A549 (cell line): ENCODE measurements at regions not wholly inside any gene's neighbourhood (a gene's known extent, or its start where the extent isn't known, plus 50 kb on each side); places are given as distances from the start of the nearest gene placed in this dataset.

Experiments
- ATAC-seq, 2 experiments: fragments of 200-7000 bp in 1 of 2; fragments of >200 bp in 1 of 2; cut with Nextera tagmentation in 1 of 2; cut with Tn5 transposase in 1 of 2; 3 replicates each; pipeline versions ENCODE4 v1.8.0 to v1.9.1; 2018 to 2020; ENCODE audit warnings: mild to moderate bottlenecking in 1 of 2, moderate library complexity in 1 of 2
- CTCF ChIA-PET: fragments of 300-600 bp; sonication (Branson Sonifier 250); formaldehyde crosslinking; extraction: SDS; loops from one replicate; lab custom pipeline; 2021; ENCODE audit warnings: antibody characterized with exemption, inconsistent platforms; lab: Yijun Ruan, JAX
- POLR2A ChIA-PET: fragments of 350-600 bp; formaldehyde crosslinking; extraction: SDS; loops from one replicate; lab custom pipeline; 2021; ENCODE audit warnings: antibody characterized with exemption, inconsistent platforms; lab: Yijun Ruan, JAX
- DNase-seq, 2 experiments: peaks; one replicate each; pipeline versions ENCODE4 v3.0.0 to v3.0.0-alpha.2; 2011 to 2016; ENCODE audit warnings: low read depth in 1 of 2, low spot score in 1 of 2
- FAIRE-seq: peaks from 2 replicates; lab custom pipeline; 2011; peaks lifted over from hg19 to GRCh38; lab: Jason Lieb, UNC
- H3K27ac ChIP-seq, 2 experiments: fragments of >200 bp; sonication (Bioruptor Twin); formaldehyde crosslinking; 3 replicates each; pipeline ENCODE4 v1.5.1; 2016 to 2017
- H3K4me1 ChIP-seq: fragments of >200 bp; sonication (Bioruptor Twin); formaldehyde crosslinking; 3 replicates; pipeline ENCODE4 v1.6.1; 2016
- H3K4me2 ChIP-seq: fragments of >200 bp; sonication (Bioruptor Twin); formaldehyde crosslinking; 3 replicates; pipeline ENCODE4 v1.6.1; 2016
- H3K4me3 ChIP-seq: fragments of >200 bp; sonication (Bioruptor Twin); formaldehyde crosslinking; 3 replicates; pipeline ENCODE4 v1.5.1; 2016
- H3K9me3 ChIP-seq: fragments of >200 bp; sonication (Bioruptor Twin); formaldehyde crosslinking; 3 replicates; pipeline ENCODE4 v1.6.1; 2016
- ATOH8 ChIP-seq: fragments of 250-450 bp; sonication (Bioruptor Pico); IDR thresholded peaks from 2 replicates; pipeline ENCODE4 v1.5.0; 2020; ENCODE audit warnings: low read depth, mild to moderate bottlenecking, moderate library complexity
- BCL3 ChIP-seq: fragments of >200 bp; sonication (Bioruptor Twin); formaldehyde crosslinking; IDR thresholded peaks from 3 replicates; pipeline ENCODE4 v1.6.1; 2016
- CBX2 ChIP-seq: fragments of 200-600 bp; sonication (generic); IDR thresholded peaks from 2 replicates; pipeline ENCODE4 v1.6.1; 2016; ENCODE audit warnings: low read depth, mild to moderate bottlenecking, borderline replicate concordance
- CTCF ChIP-seq: fragments of >200 bp; sonication (Bioruptor Twin); formaldehyde crosslinking; IDR thresholded peaks from 3 replicates; pipeline ENCODE4 v1.5.1; 2016
- EP300 ChIP-seq, 2 experiments: fragments of >200 bp; sonication (Bioruptor Twin); formaldehyde crosslinking; IDR thresholded peaks; 2 replicates in 1 of 2; 3 replicates in 1 of 2; pipeline ENCODE4 v1.6.1; 2016 to 2017
- ESRRA ChIP-seq: fragments of 150-350 bp; IDR thresholded peaks from 2 replicates; pipeline ENCODE4 v1.6.1; 2014; ENCODE audit warnings: mild to moderate bottlenecking, low read length, borderline replicate concordance
- FOSL2 ChIP-seq, 2 experiments: fragments of 450-650 bp in 1 of 2; fragments of >200 bp in 1 of 2; sonication (Bioruptor Twin) in 1 of 2; formaldehyde crosslinking; IDR thresholded peaks; 2 replicates each; pipeline versions ENCODE4 v1.5.0 to v1.6.1; 2016 to 2020; ENCODE audit warnings: mild to moderate bottlenecking in 1 of 2, moderate library complexity in 1 of 2
- FOXS1 ChIP-seq: fragments of 250-450 bp; sonication (Bioruptor Pico); IDR thresholded peaks from 2 replicates; pipeline ENCODE4 v1.5.0; 2020; ENCODE audit warnings: mild to moderate bottlenecking, moderate library complexity
- GATA3 ChIP-seq: IDR thresholded peaks from 2 replicates; pipeline ENCODE4 v1.6.1; 2012; ENCODE audit warnings: borderline replicate concordance
- HDAC2 ChIP-seq: fragments of 200-600 bp; sonication (generic); IDR thresholded peaks from 2 replicates; pipeline ENCODE4 v1.6.1; 2016
- JUN ChIP-seq, 2 experiments: fragments of >200 bp; sonication (Bioruptor Twin); formaldehyde crosslinking; IDR thresholded peaks; 2 replicates in 1 of 2; 3 replicates in 1 of 2; pipeline ENCODE4 v1.6.1; 2016 to 2017
- JUNB ChIP-seq: fragments of >200 bp; sonication (Bioruptor Twin); formaldehyde crosslinking; IDR thresholded peaks from 2 replicates; pipeline ENCODE4 v1.6.1; 2016
- KDM1A ChIP-seq: fragments of 200-600 bp; sonication (generic); IDR thresholded peaks from 2 replicates; pipeline ENCODE4 v1.6.1; 2016; ENCODE audit warnings: low read depth, mild to moderate bottlenecking
- KDM5A ChIP-seq: fragments of 200-600 bp; sonication (generic); IDR thresholded peaks from 2 replicates; pipeline ENCODE4 v1.6.1; 2016; ENCODE audit warnings: antibody characterized with exemption, mild to moderate bottlenecking
- MAFK ChIP-seq: fragments of 450-650 bp; IDR thresholded peaks from 2 replicates; pipeline ENCODE4 v1.6.1; 2014; ENCODE audit not compliant: partially characterized antibody
- POLR2A ChIP-seq: IDR thresholded peaks from 2 replicates; pipeline ENCODE4 v1.6.1; 2012; ENCODE audit warnings: mild to moderate bottlenecking, low read length
- RAD21 ChIP-seq, 2 experiments: fragments of >200 bp in 1 of 2; sonication (Bioruptor Twin) in 1 of 2; formaldehyde crosslinking in 1 of 2; IDR thresholded peaks in 1 of 2; conservative IDR thresholded peaks in 1 of 2; 2 replicates in 1 of 2; 3 replicates in 1 of 2; pipeline ENCODE4 v1.6.1; 2012 to 2018; ENCODE audit warnings: inconsistent platforms in 1 of 2
- REST ChIP-seq: fragments of 200-600 bp; sonication (generic); IDR thresholded peaks from 2 replicates; pipeline ENCODE4 v1.6.1; 2016; ENCODE audit warnings: antibody characterized with exemption, mild to moderate bottlenecking, moderate library complexity
- RFX5 ChIP-seq: fragments of 450-650 bp; IDR thresholded peaks from 2 replicates; pipeline ENCODE4 v1.7.1; 2014; ENCODE audit warnings: antibody characterized with exemption, mild to moderate bottlenecking, moderate library complexity
- SMC3 ChIP-seq: fragments of >200 bp; sonication (Bioruptor Twin); formaldehyde crosslinking; IDR thresholded peaks from 3 replicates; pipeline ENCODE4 v1.6.1; 2018; ENCODE audit warnings: inconsistent platforms
- TFCP2L1 ChIP-seq: fragments of 250-450 bp; sonication (Bioruptor Pico); IDR thresholded peaks from 2 replicates; pipeline ENCODE4 v1.5.0; 2021; ENCODE audit warnings: mild to moderate bottlenecking
- TP53 ChIP-seq: fragments of 250-450 bp; sonication (Bioruptor Pico); IDR thresholded peaks from 2 replicates; pipeline ENCODE4 v1.5.0; 2021; ENCODE audit warnings: mild to moderate bottlenecking, moderate library complexity
- WGBS: methylation state at CpG from one replicate; pipeline ENCODE4 v1.1.6; 2017; ENCODE audit errors: missing lambda C conversion rate; 5-methylcytosine and 5-hydroxymethylcytosine counted together

- Histone ChIP-seq H3K4me1 (no peaks in the 10 kb centered on the region), H3K4me2 (no peak overlapping the region), H3K4me3 (no peak overlapping the region), H3K27ac (no peak overlapping the region), H3K9me3 (no peaks in the 10 kb centered on the region)
- ChIA-PET POLR2A (no interaction called here), CTCF (no interaction called here)
- FAIRE-seq (no peak), ATAC-seq (no peak), DNase-seq (no peak)
- WGBS, result 18% methylated on average over 3 of the region's 3 CpGs
- no peak for TF ChIP-seq REST
- TF ChIP-seq MAFK, result peak; percentile 92
Observed at GRCh38 chr5:15433709-15434108, 66.3 kb upstream of the FBXL7 start.

GRCh38 chr5:15431923-15432322 lies 68.1 kb upstream of the FBXL7 start:
- FAIRE-seq (no peak), ATAC-seq (no peak), DNase-seq (no peak)
- Histone ChIP-seq H3K4me2 (no peak overlapping the region), H3K4me3 (no peak overlapping the region), H3K27ac (no peak overlapping the region), H3K4me1 (no peaks in the 10 kb centered on the region), H3K9me3 (no peaks in the 10 kb centered on the region)
- no peak for TF ChIP-seq CTCF
- no peak for TF ChIP-seq ESRRA
- no peak for TF ChIP-seq RAD21 (conservative IDR thresholded peaks at IDR 0.05 in 1 of 2, IDR thresholded peaks at IDR 0.05 in 1 of 2)
- no peak for TF ChIP-seq CBX2
- TF ChIP-seq SMC3, result no peak
- TF ChIP-seq KDM5A, result no peak
- TF ChIP-seq JUN (IDR thresholded peaks at IDR 0.05), result no peak
- no peak for TF ChIP-seq GATA3
- no peak for TF ChIP-seq FOXS1 (CRISPR knock-in tag)
- no peak for TF ChIP-seq HDAC2
- TF ChIP-seq ATOH8 (CRISPR knock-in tag), result no peak
- ChIA-PET POLR2A (no interaction called here), CTCF (no interaction called here)
- 0% methylated on average over 3 of the region's 3 CpGs for WGBS

- ATAC-seq (no peak), FAIRE-seq (no peak), DNase-seq (no peak)
- POLR2A ChIA-PET, result no interaction called here
- H3K4me3 ChIP-seq, result no peak overlapping the region
- H3K4me1 ChIP-seq, result no peaks in the 10 kb centered on the region
- H3K9me3 ChIP-seq, result no peaks in the 10 kb centered on the region
- WGBS, result 25% methylated on average over 6 of the region's 6 CpGs
- no peak overlapping the region for H3K4me2 ChIP-seq
- no peak overlapping the region for H3K27ac ChIP-seq
- CTCF ChIA-PET, result no interaction called here
- TF ChIP-seq JUNB, result no peak
- no peak for TF ChIP-seq GATA3
- TF ChIP-seq TP53 (CRISPR knock-in tag), result no peak
- TF ChIP-seq RAD21 (conservative IDR thresholded peaks at IDR 0.05 in 1 of 2, IDR thresholded peaks at IDR 0.05 in 1 of 2), result no peak
- TF ChIP-seq POLR2A, result no peak
- no peak for TF ChIP-seq FOSL2 (IDR thresholded peaks at IDR 0.05)
- TF ChIP-seq FOSL2 (CRISPR knock-in tag; IDR thresholded peaks at IDR 0.05), result no peak
- TF ChIP-seq TFCP2L1 (CRISPR knock-in tag), result no peak
- TF ChIP-seq RFX5, result no peak
- TF ChIP-seq KDM1A, result no peak
- no peak for TF ChIP-seq EP300 (IDR thresholded peaks at IDR 0.05)
- no peak for TF ChIP-seq BCL3
- TF ChIP-seq, all 56 proteins: peak for 0
Observed at GRCh38 chr5:15425766-15426165, 74.2 kb upstream of the FBXL7 start.
